ENCODE measurements at regions not wholly inside any gene's neighbourhood (a gene's known extent, or its start where the extent isn't known, plus 50 kb on each side); places are given as distances from the start of the nearest gene placed in this dataset.

- TF ChIP-seq POLR2A (IDR thresholded peaks at IDR 0.05; ENCODE audit: low read length) = no peak
- TF ChIP-seq GATA1 (IDR thresholded peaks at IDR 0.05; ENCODE audit: low read depth, low read length) = no peak
Observed at GRCh38 chr4:58048491-58048890, 938.3 kb upstream of the IGFBP7 start.
